SK-N-SH (cell line): ENCODE measurements at regions not wholly inside any gene's neighbourhood (a gene's known extent, or its start where the extent isn't known, plus 50 kb on each side); places are given as distances from the start of the nearest gene placed in this dataset.

Source experiments
- CTCF ChIA-PET: fragments of 300-600, 350-600 bp; formaldehyde crosslinking; extraction: SDS; loops from one replicate; lab custom pipeline; 2021; lab: Yijun Ruan, JAX
- POLR2A ChIA-PET: fragments of 350-600 bp; sonication (Branson Sonifier 250); formaldehyde crosslinking; extraction: SDS; loops from one replicate; lab custom pipeline; 2020; ENCODE audit warnings: antibody characterized with exemption, inconsistent platforms; lab: Yijun Ruan, JAX
- DNase-seq: peaks from one replicate; pipeline ENCODE4 v3.0.0; 2012
- H2AFZ ChIP-seq: fragments of 200-600 bp; sonication (generic); 2 replicates; pipeline ENCODE4 v1.8.1; 2016; ENCODE audit warnings: antibody characterized with exemption, mild to moderate bottlenecking, low read depth
- H3F3A ChIP-seq: fragments of 200-600 bp; sonication (generic); replicated peaks from 2 replicates; pipeline ENCODE3; 2016; ENCODE audit warnings: antibody characterized with exemption, mild to moderate bottlenecking; ENCODE audit not compliant: insufficient read depth
- H3K27ac ChIP-seq, 2 experiments: fragments of 200-500 bp in 1 of 2; fragments of 200-600 bp in 1 of 2; sonication (Bioruptor generic) in 1 of 2; sonication (generic), shearing (Covaris generic) in 1 of 2; 2 replicates each; pipeline versions ENCODE4 v1.5.1 to v1.6.1; 2014 to 2016; ENCODE audit warnings: low read depth in 2 of 2, inconsistent platforms in 1 of 2, low read length in 1 of 2, mild to moderate bottlenecking in 1 of 2, mixed read lengths in 1 of 2
- H3K27me3 ChIP-seq: fragments of 200-600 bp; sonication (generic), shearing (Covaris generic); 2 replicates; pipeline ENCODE4 v1.6.1; 2016; ENCODE audit warnings: mixed run types; ENCODE audit not compliant: insufficient read depth
- H3K36me3 ChIP-seq, 2 experiments: fragments of 200-500 bp in 1 of 2; fragments of 200-600 bp in 1 of 2; sonication (Bioruptor generic) in 1 of 2; sonication (generic) in 1 of 2; replicated peaks in 1 of 2; 2 replicates each; pipeline versions ENCODE3 to v1.5.1; 2014 to 2016; ENCODE audit warnings: low read length in 1 of 2, mild to moderate bottlenecking in 1 of 2; ENCODE audit not compliant: insufficient read depth in 2 of 2, control insufficient read depth in 1 of 2
- H3K4me1 ChIP-seq, 2 experiments: fragments of 200-500 bp in 1 of 2; fragments of 200-600 bp in 1 of 2; sonication (Bioruptor generic) in 1 of 2; sonication (generic), shearing (Covaris generic) in 1 of 2; 2 replicates each; pipeline versions ENCODE4 v1.5.1 to v1.6.1; 2014 to 2016; ENCODE audit warnings: low read depth in 1 of 2, low read length in 1 of 2, mixed run types in 1 of 2; ENCODE audit not compliant: insufficient read depth in 2 of 2, control insufficient read depth in 1 of 2
- H3K4me2 ChIP-seq: fragments of 200-600 bp; sonication (generic), shearing (Covaris generic); 2 replicates; pipeline ENCODE4 v1.6.1; 2017; ENCODE audit warnings: mixed run types
- H3K4me3 ChIP-seq, 2 experiments: fragments of 200-500 bp in 1 of 2; fragments of 200-600 bp in 1 of 2; sonication (Bioruptor generic) in 1 of 2; sonication (generic), shearing (Covaris generic) in 1 of 2; 2 replicates each; pipeline versions ENCODE4 v1.5.1 to v1.8.1; 2014 to 2016; ENCODE audit warnings: low read depth in 2 of 2, inconsistent platforms in 1 of 2, low read length in 1 of 2, mild to moderate bottlenecking in 1 of 2, mixed read lengths in 1 of 2, moderate library complexity in 1 of 2
- H3K79me2 ChIP-seq: fragments of 200-600 bp; sonication (generic); 2 replicates; pipeline ENCODE4 v1.8.1; 2017; ENCODE audit warnings: mild to moderate bottlenecking; ENCODE audit not compliant: insufficient read depth
- H3K9ac ChIP-seq: fragments of 200-600 bp; sonication (generic); 2 replicates; pipeline ENCODE4 v1.6.1; 2017; ENCODE audit warnings: mixed run types
- H3K9me2 ChIP-seq: fragments of 200-600 bp; sonication (generic); 2 replicates; pipeline ENCODE4 v1.6.1; 2017; ENCODE audit warnings: mixed run types
- H3K9me3 ChIP-seq: fragments of 200-600 bp; sonication (generic); 2 replicates; pipeline ENCODE4 v1.6.1; 2017; ENCODE audit warnings: mixed run types, mild to moderate bottlenecking, moderate library complexity
- H4K20me1 ChIP-seq: fragments of 200-600 bp; sonication (generic); 2 replicates; pipeline ENCODE4 v1.6.1; 2017; ENCODE audit warnings: mild to moderate bottlenecking, mixed run types; ENCODE audit not compliant: insufficient read depth
- CHD2 ChIP-seq: fragments of 150-350 bp; IDR thresholded peaks from 2 replicates; pipeline ENCODE4 v1.6.1; 2018; ENCODE audit warnings: low read length; ENCODE audit not compliant: partially characterized antibody
- FOSL2 ChIP-seq: IDR thresholded peaks from 2 replicates; pipeline ENCODE4 v1.4.0; 2012; ENCODE audit warnings: low read depth, mild to moderate bottlenecking, moderate library complexity, borderline replicate concordance
- FOXM1 ChIP-seq: IDR thresholded peaks from 2 replicates; pipeline ENCODE4 v1.4.0; 2012; ENCODE audit warnings: low read depth, mild to moderate bottlenecking
- GATA2 ChIP-seq: sonication (generic); formaldehyde crosslinking; IDR thresholded peaks from 2 replicates; pipeline ENCODE4 v1.5.0; 2020; ENCODE audit warnings: mild to moderate bottlenecking, missing genetic modification reagents
- NFIC ChIP-seq: IDR thresholded peaks from 2 replicates; pipeline ENCODE4 v1.4.0; 2012; ENCODE audit warnings: borderline replicate concordance
- NRF1 ChIP-seq: IDR thresholded peaks from 2 replicates; pipeline ENCODE4 v1.6.1; 2012; ENCODE audit warnings: low read depth, mild to moderate bottlenecking, low read length
- RAD21 ChIP-seq: IDR thresholded peaks from 2 replicates; pipeline ENCODE4 v1.6.1; 2012; ENCODE audit warnings: mild to moderate bottlenecking, low read length
- REST ChIP-seq: IDR thresholded peaks from 2 replicates; pipeline ENCODE4 v1.6.1; 2012; ENCODE audit warnings: mild to moderate bottlenecking, low read depth, low read length, moderate library complexity
- RFX5 ChIP-seq: IDR thresholded peaks from 2 replicates; pipeline ENCODE4 v1.6.1; 2012; ENCODE audit warnings: mild to moderate bottlenecking, improper control_type of control experiment, low read length
- RXRA ChIP-seq: IDR thresholded peaks from 2 replicates; pipeline ENCODE4 v1.4.0; 2012; ENCODE audit warnings: low read depth, mild to moderate bottlenecking, borderline replicate concordance
- SMC3 ChIP-seq: IDR thresholded peaks from 2 replicates; pipeline ENCODE4 v1.6.1; 2012; ENCODE audit warnings: low read depth, low read length, improper control_type of control experiment
- TCF12 ChIP-seq: IDR thresholded peaks from 2 replicates; pipeline ENCODE4 v1.4.0; 2012
- YY1 ChIP-seq: IDR thresholded peaks from 2 replicates; pipeline ENCODE4 v1.4.0; 2012; ENCODE audit warnings: low read depth, mild to moderate bottlenecking
- WGBS: methylation state at CpG from one replicate; pipeline ENCODE4 v1.1.6; 2017; ENCODE audit warnings: low lambda C conversion rate; 5-methylcytosine and 5-hydroxymethylcytosine counted together
- TF ChIP-seq, protein P1 (sequence below): IDR thresholded peaks from 2 replicates; pipeline ENCODE4 v1.4.0; 2012; ENCODE audit warnings: low read depth, borderline replicate concordance

GRCh38 chr17:36715951-36716350 lies 114.6 kb downstream of the MRM1 start:
- H3K9me2 ChIP-seq, result no peaks in the 10 kb centered on the region
- peaks cover 0 to 19% of the 10 kb centered on the region in 2 experiments; a peak in 2 of 4 replicates for H3K4me1 ChIP-seq
- CTCF ChIA-PET, result interaction anchor here (0.6 to 2.2 kb wide), 3 partner anchors 10 to 32 kb away, joined by 3 to 11 read pairs (median 3); no protein-coding TSS in a partner anchor
- peaks cover 8% of the 10 kb centered on the region; the same call in 1 of the 2 replicates for H3K27me3 ChIP-seq
- no peaks in the 10 kb centered on the region for H3K36me3 ChIP-seq
- no peaks in the 10 kb centered on the region for H3F3A ChIP-seq
- no peaks in the 10 kb centered on the region for H4K20me1 ChIP-seq
- no peak overlapping the region for H3K27ac ChIP-seq
- WGBS, result 68% methylated on average over 4 of the region's 7 CpGs
- POLR2A ChIA-PET, result no interaction called here
- no peak overlapping the region for H3K4me3 ChIP-seq
- DNase-seq, result no peak
- H3K9me3 ChIP-seq, result no peaks in the 10 kb centered on the region
- no peak overlapping the region for H2AFZ ChIP-seq
- H3K4me2 ChIP-seq, result no peak overlapping the region
- H3K79me2 ChIP-seq, result no peaks in the 10 kb centered on the region
- no peak for TF ChIP-seq GATA2 (CRISPR knock-in tag)
- TF ChIP-seq CHD2, result no peak
- TF ChIP-seq SMC3, result no peak
- no peak for TF ChIP-seq FOXM1
- TF ChIP-seq NFIC, result no peak
- no peak for TF ChIP-seq NRF1
- no peak for TF ChIP-seq RXRA
- TF ChIP-seq, protein P1, sequence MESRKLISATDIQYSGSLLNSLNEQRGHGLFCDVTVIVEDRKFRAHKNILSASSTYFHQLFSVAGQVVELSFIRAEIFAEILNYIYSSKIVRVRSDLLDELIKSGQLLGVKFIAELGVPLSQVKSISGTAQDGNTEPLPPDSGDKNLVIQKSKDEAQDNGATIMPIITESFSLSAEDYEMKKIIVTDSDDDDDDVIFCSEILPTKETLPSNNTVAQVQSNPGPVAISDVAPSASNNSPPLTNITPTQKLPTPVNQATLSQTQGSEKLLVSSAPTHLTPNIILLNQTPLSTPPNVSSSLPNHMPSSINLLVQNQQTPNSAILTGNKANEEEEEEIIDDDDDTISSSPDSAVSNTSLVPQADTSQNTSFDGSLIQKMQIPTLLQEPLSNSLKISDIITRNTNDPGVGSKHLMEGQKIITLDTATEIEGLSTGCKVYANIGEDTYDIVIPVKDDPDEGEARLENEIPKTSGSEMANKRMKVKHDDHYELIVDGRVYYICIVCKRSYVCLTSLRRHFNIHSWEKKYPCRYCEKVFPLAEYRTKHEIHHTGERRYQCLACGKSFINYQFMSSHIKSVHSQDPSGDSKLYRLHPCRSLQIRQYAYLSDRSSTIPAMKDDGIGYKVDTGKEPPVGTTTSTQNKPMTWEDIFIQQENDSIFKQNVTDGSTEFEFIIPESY, result no peak
- TF ChIP-seq YY1, result no peak
- no peak for TF ChIP-seq FOSL2
- TF ChIP-seq RFX5, result no peak
- no peak for TF ChIP-seq RAD21
- TF ChIP-seq REST, result no peak
- no peak for TF ChIP-seq TCF12
- H3K9ac ChIP-seq, result no peak overlapping the region
